WTC11 (cell line): ENCODE measurements at regions not wholly inside any gene's neighbourhood (a gene's known extent, or its start where the extent isn't known, plus 50 kb on each side); places are given as distances from the start of the nearest gene placed in this dataset.

Experiments used
- ATAC-seq: fragments of 200-7000 bp; cut with Tn5 transposase; 2 replicates; pipeline ENCODE4 v1.10.0; 2021; ENCODE audit warnings: mild to moderate bottlenecking, moderate library complexity
- CTCF ChIA-PET: fragments of 300-600 bp; sonication (Branson Sonifier 250); formaldehyde crosslinking; loops from one replicate; lab custom pipeline; 2021; ENCODE audit warnings: antibody characterized with exemption; lab: Charles Lee
- POLR2A ChIA-PET: fragments of 350-600 bp; sonication (Branson Sonifier 250); formaldehyde crosslinking; loops from one replicate; lab custom pipeline; 2021; ENCODE audit warnings: antibody characterized with exemption; lab: Charles Lee
- DNase-seq: peaks from one replicate; pipeline ENCODE4 v3.0.0; 2021; ENCODE audit warnings: low spot score
- H3K27ac Mint-ChIP-seq: 2 replicates; pipeline ENCODE4 v1.8.0; 2021; ENCODE audit warnings: mixed read lengths
- H3K27me3 Mint-ChIP-seq: 2 replicates; pipeline ENCODE4 v1.8.0; 2021; ENCODE audit warnings: low read depth, mild to moderate bottlenecking, moderate library complexity, mixed read lengths
- H3K36me3 Mint-ChIP-seq: 2 replicates; pipeline ENCODE4 v1.8.0; 2021; ENCODE audit warnings: mixed read lengths
- H3K4me1 Mint-ChIP-seq: 2 replicates; pipeline ENCODE4 v1.8.0; 2022; ENCODE audit warnings: mixed read lengths
- H3K4me3 Mint-ChIP-seq: 2 replicates; pipeline ENCODE4 v1.8.0; 2021; ENCODE audit warnings: mild to moderate bottlenecking, moderate library complexity, mixed read lengths
- H3K9me3 Mint-ChIP-seq: 2 replicates; pipeline ENCODE4 v1.8.0; 2021; ENCODE audit warnings: mixed read lengths
- ATF3 ChIP-seq: sonication (generic); formaldehyde crosslinking; conservative IDR thresholded peaks from 2 replicates; pipeline ENCODE4 v1.8.1; 2022; ENCODE audit warnings: mild to moderate bottlenecking, missing genetic modification reagents
- ELF4 ChIP-seq: sonication (generic); formaldehyde crosslinking; IDR thresholded peaks from 2 replicates; pipeline ENCODE4 v1.8.1; 2022; ENCODE audit warnings: low read depth, mild to moderate bottlenecking, moderate library complexity, missing genetic modification reagents
- ESRRA ChIP-seq: sonication (generic); formaldehyde crosslinking; IDR thresholded peaks from 2 replicates; pipeline ENCODE4 v1.8.1; 2022; ENCODE audit warnings: mild to moderate bottlenecking, missing genetic modification reagents, borderline replicate concordance
- GRHL2 ChIP-seq: fragments of 250-450 bp; sonication (Bioruptor Pico); IDR thresholded peaks from 2 replicates; pipeline ENCODE4 v1.8.0; 2022; ENCODE audit warnings: mild to moderate bottlenecking, moderate library complexity; ENCODE audit not compliant: insufficient replicate concordance, severe bottlenecking
- RORB ChIP-seq: fragments of 250-450 bp; sonication (Bioruptor Pico); IDR thresholded peaks from 2 replicates; pipeline ENCODE4 v1.9.0; 2021; ENCODE audit warnings: mild to moderate bottlenecking
- SMAD4 ChIP-seq: sonication (generic); formaldehyde crosslinking; IDR thresholded peaks from 2 replicates; pipeline ENCODE4 v1.8.0; 2022; ENCODE audit warnings: mild to moderate bottlenecking, missing genetic modification reagents
- SOX15 ChIP-seq: fragments of 250-450 bp; sonication (Bioruptor Pico); IDR thresholded peaks from 2 replicates; pipeline ENCODE4 v1.9.0; 2021; ENCODE audit warnings: mild to moderate bottlenecking
- SP1 ChIP-seq: sonication (generic); formaldehyde crosslinking; conservative IDR thresholded peaks from 2 replicates; pipeline ENCODE4 v1.8.1; 2022; ENCODE audit warnings: missing genetic modification reagents
- TEAD1 ChIP-seq: sonication (generic); formaldehyde crosslinking; IDR thresholded peaks from 2 replicates; pipeline ENCODE4 v1.8.0; 2022; ENCODE audit warnings: mild to moderate bottlenecking, missing genetic modification reagents
- ZBTB43 ChIP-seq: sonication (generic); formaldehyde crosslinking; IDR thresholded peaks from 2 replicates; pipeline ENCODE4 v1.8.1; 2023; ENCODE audit warnings: mild to moderate bottlenecking, missing genetic modification reagents
- ZNF138 ChIP-seq: sonication (generic); formaldehyde crosslinking; conservative IDR thresholded peaks from 2 replicates; pipeline ENCODE4 v1.8.1; 2022; ENCODE audit warnings: mild to moderate bottlenecking, moderate library complexity, missing genetic modification reagents
- ZNF281 ChIP-seq: sonication (generic); formaldehyde crosslinking; IDR thresholded peaks from 2 replicates; pipeline ENCODE4 v1.8.0; 2023; ENCODE audit warnings: mild to moderate bottlenecking, missing genetic modification reagents
- ZNF425 ChIP-seq: fragments of 250-450 bp; sonication (Bioruptor Pico); conservative IDR thresholded peaks from 2 replicates; pipeline ENCODE4 v1.9.0; 2021; ENCODE audit warnings: mild to moderate bottlenecking
- TF ChIP-seq, protein P1 (sequence below): sonication (generic); formaldehyde crosslinking; IDR thresholded peaks from 2 replicates; pipeline ENCODE4 v1.8.0; 2022; ENCODE audit warnings: mild to moderate bottlenecking, missing genetic modification reagents
- TF ChIP-seq, protein P2 (sequence below): sonication (generic); formaldehyde crosslinking; IDR thresholded peaks from 2 replicates; pipeline ENCODE4 v1.8.1; 2022; ENCODE audit warnings: mild to moderate bottlenecking, moderate library complexity, missing genetic modification reagents
- TF ChIP-seq, protein P3 (sequence below): fragments of 250-450 bp; sonication (Bioruptor Pico); IDR thresholded peaks from 2 replicates; pipeline ENCODE4 v2.1.2; 2022; ENCODE audit warnings: mild to moderate bottlenecking, moderate library complexity
- TF ChIP-seq, protein P4 (sequence below): sonication (generic); formaldehyde crosslinking; IDR thresholded peaks from 2 replicates; pipeline ENCODE4 v1.8.0; 2022; ENCODE audit warnings: mild to moderate bottlenecking, missing genetic modification reagents
- TF ChIP-seq, protein P5 (sequence below): sonication (generic); formaldehyde crosslinking; IDR thresholded peaks from 2 replicates; pipeline ENCODE4 v1.8.1; 2023; ENCODE audit warnings: mild to moderate bottlenecking, missing genetic modification reagents, moderate library complexity
- TF ChIP-seq, protein P6 (sequence below): sonication (generic); formaldehyde crosslinking; IDR thresholded peaks from 2 replicates; pipeline ENCODE4 v1.8.1; 2022; ENCODE audit warnings: low read depth, missing genetic modification reagents, borderline replicate concordance

DNA sequence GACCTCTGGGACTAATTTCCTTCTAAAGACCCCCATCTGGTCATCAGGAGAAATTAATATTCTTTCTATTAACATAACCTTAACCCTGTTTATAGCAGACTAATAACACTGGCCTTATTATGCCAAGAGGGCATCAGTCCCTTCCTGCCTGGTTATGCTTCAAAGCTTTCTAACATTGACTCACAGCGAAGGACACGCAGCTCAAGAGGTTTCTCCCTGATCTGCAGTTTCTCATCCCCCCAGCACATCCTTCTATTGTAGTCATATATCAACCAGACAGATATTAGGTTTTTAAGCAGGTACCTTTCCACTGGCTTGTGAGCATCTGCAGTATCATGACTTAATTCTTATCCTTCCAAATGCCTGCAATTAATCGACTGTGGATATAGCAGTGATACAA lies 100.0 kb upstream of the CXCR4 start (continued):
- TF ChIP-seq ZBTB43 (CRISPR knock-in tag) (no peak), ZNF425 (CRISPR knock-in tag) (no peak), SP1 (CRISPR knock-in tag) (no peak), ZNF138 (CRISPR knock-in tag) (no peak), RORB (CRISPR knock-in tag) (no peak)
- TF ChIP-seq, protein P1, sequence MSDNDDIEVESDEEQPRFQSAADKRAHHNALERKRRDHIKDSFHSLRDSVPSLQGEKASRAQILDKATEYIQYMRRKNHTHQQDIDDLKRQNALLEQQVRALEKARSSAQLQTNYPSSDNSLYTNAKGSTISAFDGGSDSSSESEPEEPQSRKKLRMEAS (CRISPR knock-in tag), result no peak

DNA sequence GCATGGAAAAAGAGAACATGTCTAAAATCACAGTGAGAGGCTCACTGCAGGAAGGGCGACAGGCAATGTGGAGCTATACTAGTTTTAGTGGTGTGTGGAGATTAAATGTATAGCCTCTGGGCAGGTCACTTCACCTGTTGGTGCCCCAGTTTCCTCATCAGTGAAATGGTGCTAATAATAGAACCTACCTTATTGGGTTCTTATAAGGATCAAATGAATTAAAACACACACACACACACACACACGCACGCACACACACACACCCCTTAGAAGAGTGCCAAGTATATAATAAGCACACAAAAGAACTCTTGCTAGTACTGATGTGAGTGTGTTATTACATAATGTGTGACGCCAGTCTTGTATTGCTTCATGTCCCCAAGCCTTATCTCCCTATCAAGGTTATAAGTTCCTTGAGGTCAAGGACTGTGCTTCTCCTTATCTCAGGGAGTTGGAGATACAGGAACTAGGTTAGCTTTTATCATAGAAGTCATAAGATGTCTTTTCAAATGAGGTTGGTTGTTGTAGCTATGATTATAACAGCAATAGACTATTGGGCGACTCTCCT lies 98.0 kb upstream of the CXCR4 start:
- Mint-ChIP-seq H3K4me1 (no peaks in the 10 kb centered on the region), H3K36me3 (no peaks in the 10 kb centered on the region), H3K27me3 (no peaks in the 10 kb centered on the region; the same call in 1 of the 2 replicates), H3K4me3 (no peak overlapping the region), H3K27ac (no peak overlapping the region), H3K9me3 (no peaks in the 10 kb centered on the region)
- DNase-seq, result no peak
- no peak for ATAC-seq
- CTCF ChIA-PET, result no interaction called here
- POLR2A ChIA-PET, result no interaction called here
- TF ChIP-seq ATF3 (no peak), SMAD4 (no peak), SOX15 (CRISPR knock-in tag) (no peak), TEAD1 (CRISPR knock-in tag) (no peak), ESRRA (CRISPR knock-in tag) (no peak), ELF4 (CRISPR knock-in tag) (no peak), ZNF281 (no peak), RORB (CRISPR knock-in tag) (no peak), GRHL2 (CRISPR knock-in tag) (no peak)
- TF ChIP-seq, protein P2, sequence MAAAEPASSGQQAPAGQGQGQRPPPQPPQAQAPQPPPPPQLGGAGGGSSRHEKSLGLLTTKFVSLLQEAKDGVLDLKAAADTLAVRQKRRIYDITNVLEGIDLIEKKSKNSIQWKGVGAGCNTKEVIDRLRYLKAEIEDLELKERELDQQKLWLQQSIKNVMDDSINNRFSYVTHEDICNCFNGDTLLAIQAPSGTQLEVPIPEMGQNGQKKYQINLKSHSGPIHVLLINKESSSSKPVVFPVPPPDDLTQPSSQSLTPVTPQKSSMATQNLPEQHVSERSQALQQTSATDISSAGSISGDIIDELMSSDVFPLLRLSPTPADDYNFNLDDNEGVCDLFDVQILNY (CRISPR knock-in tag), result no peak
- TF ChIP-seq, protein P3, sequence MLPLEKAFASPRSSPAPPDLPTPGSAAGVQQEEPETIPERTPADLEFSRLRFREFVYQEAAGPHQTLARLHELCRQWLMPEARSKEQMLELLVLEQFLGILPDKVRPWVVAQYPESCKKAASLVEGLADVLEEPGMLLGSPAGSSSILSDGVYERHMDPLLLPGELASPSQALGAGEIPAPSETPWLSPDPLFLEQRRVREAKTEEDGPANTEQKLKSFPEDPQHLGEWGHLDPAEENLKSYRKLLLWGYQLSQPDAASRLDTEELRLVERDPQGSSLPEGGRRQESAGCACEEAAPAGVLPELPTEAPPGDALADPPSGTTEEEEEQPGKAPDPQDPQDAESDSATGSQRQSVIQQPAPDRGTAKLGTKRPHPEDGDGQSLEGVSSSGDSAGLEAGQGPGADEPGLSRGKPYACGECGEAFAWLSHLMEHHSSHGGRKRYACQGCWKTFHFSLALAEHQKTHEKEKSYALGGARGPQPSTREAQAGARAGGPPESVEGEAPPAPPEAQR, result no peak
- TF ChIP-seq, protein P4, sequence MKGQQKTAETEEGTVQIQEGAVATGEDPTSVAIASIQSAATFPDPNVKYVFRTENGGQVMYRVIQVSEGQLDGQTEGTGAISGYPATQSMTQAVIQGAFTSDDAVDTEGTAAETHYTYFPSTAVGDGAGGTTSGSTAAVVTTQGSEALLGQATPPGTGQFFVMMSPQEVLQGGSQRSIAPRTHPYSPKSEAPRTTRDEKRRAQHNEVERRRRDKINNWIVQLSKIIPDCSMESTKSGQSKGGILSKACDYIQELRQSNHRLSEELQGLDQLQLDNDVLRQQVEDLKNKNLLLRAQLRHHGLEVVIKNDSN (CRISPR knock-in tag), result no peak
- TF ChIP-seq, protein P5, sequence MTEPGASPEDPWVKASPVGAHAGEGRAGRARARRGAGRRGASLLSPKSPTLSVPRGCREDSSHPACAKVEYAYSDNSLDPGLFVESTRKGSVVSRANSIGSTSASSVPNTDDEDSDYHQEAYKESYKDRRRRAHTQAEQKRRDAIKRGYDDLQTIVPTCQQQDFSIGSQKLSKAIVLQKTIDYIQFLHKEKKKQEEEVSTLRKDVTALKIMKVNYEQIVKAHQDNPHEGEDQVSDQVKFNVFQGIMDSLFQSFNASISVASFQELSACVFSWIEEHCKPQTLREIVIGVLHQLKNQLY (CRISPR knock-in tag), result no peak
- TF ChIP-seq, protein P6, sequence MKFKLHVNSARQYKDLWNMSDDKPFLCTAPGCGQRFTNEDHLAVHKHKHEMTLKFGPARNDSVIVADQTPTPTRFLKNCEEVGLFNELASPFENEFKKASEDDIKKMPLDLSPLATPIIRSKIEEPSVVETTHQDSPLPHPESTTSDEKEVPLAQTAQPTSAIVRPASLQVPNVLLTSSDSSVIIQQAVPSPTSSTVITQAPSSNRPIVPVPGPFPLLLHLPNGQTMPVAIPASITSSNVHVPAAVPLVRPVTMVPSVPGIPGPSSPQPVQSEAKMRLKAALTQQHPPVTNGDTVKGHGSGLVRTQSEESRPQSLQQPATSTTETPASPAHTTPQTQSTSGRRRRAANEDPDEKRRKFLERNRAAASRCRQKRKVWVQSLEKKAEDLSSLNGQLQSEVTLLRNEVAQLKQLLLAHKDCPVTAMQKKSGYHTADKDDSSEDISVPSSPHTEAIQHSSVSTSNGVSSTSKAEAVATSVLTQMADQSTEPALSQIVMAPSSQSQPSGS (CRISPR knock-in tag), result no peak
